Stimulated activated CD8-positive, alpha-beta memory T cell treated with anti-CD3 and anti-CD28 coated beads, Interleukin-15, amount 100 ng/mL, for 1 hour (primary cell): ENCODE measurements at regions not wholly inside any gene's neighbourhood (a gene's known extent, or its start where the extent isn't known, plus 50 kb on each side); places are given as distances from the start of the nearest gene placed in this dataset.
"Not testable (repeated sequence)": the region's sequence is repeated elsewhere in the genome, so short reads cannot be mapped to it uniquely, and the experiment has no call there.

ENCODE experiments used
- DNase-seq: peaks from one replicate; pipeline ENCODE4 v3.0.0-alpha.2; 2020; ENCODE audit warnings: low read depth

GRCh38 chr9:30815585-30815984, 1568.9 kb upstream of the ACO1 start:
- DNase-seq = no peak

- DNase-seq = no peak
Observed at GRCh38 chr9:30845136-30845535, 1539.3 kb upstream of the ACO1 start.

DNA sequence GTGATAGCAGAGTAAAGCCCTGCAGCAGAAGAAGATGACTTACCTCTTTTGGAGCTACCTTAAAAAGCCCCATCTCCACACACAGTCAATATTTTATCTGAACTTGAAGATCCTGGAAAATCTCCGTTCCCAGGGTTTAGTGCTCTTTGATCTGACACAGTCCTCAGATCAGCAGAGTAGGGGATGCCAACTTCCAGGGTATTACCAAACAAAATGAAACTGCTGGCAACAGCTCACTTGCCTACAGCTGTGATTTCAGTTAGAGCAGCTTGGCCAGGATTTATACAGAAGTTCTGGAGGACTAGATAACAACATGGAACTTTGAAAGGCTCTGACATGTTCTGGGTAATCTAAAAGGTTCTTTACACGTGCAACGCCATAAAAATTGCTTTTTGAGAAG, 1537.8 kb upstream of the ACO1 start:
- DNase-seq = no peak

DNA sequence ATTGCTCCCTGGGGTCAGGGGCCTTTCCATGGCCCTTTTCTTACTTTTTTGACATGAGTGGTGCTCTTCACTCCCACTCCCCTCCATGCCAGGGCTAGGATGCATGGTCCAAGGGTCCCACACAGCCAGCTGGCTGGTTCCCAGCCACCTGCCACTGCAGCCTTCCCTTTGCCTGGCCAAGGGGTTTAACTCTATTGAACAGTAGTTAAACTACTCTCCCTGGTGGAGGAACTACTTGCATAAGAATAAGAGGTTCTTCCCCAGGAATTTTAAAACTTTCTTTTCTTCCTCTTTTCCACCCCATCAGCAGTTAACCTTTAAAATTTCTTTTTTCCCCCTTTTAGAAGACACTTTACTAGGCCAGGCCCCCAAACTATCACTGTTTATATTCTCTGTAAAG, 1532.8 kb upstream of the ACO1 start:
- DNase-seq = no peak

- DNase-seq = no peak
Observed at GRCh38 chr9:30900706-30901105, 1483.7 kb upstream of the ACO1 start.

DNA sequence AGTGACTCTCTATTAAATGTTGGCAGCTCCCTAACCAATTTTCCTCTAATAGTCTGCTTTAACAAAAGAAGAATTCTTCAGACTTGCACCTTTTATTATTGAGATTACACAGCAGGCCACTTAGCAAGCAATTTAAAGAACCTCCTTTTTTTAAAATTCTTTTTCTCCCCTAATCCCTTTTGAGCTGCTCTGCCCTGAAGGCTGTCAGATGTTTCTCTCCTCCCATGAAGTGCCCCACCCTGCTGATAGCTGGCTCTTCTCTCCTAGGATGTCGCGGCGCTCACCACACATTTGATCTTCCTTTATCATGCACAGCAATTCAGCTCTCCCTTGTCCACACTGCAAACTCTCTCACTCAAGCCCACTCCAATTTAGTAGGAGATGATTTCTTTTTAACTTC, 1471.1 kb upstream of the ACO1 start:
- DNase-seq = no peak

DNA sequence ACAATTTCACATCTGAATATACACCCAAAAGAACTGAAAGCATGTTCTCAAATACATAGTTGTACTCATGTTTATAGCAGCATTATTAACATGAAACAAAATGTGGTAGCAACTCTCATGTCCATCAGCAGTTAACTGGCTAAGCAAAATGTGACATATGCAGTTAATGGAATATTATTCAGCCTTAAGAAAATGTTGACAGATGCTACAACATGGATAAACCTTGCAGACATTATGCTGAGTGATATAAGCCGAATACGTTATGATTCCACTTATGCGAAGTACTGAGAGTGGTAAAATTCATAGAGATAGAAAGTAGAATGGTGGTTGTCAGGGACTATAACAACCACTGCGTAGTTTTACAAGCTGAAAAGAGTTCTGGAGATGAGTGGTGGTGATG, 1469.0 kb upstream of the ACO1 start:
- no peak for DNase-seq

DNA sequence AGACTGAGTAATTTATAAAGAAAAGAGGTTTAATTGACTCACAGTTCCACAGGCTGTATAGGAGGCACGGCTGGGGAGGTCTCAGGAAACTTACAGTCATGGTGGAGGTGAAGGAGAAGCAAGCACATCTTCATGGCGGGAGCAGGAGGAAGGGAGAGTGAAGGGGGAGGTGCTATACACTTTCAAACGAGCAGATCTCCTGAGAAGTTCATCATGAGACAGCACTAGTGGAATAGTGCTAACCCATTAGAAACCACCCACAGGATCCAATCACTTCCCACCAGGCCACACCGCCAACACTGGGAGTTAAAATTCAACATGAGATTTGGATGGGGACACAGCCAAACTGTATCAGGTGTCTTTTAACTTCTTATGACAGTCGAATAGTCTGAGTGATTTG, 1459.3 kb upstream of the ACO1 start:
- DNase-seq = no peak

- DNase-seq = no peak
Observed at GRCh38 chr9:30925635-30926034, 1458.8 kb upstream of the ACO1 start.

DNA sequence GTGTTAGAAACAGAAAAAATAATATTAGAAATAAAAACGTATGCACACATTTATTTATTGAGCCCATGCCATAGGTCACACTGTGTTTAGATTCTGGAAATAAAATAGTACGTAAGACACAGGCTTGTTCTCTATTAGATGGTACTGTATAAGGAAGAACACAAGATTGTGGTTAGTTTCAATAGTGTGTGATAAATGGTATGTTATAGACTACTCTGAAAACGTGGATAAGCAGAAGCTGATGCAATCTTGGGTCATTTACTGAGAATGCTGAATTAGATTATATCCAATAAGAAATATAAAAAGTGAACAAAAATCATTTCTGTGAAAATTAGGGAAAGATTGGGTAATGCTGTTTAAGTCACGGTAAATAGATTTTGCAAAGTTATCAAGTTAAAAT, 1456.4 kb upstream of the ACO1 start:
- no peak for DNase-seq

DNA sequence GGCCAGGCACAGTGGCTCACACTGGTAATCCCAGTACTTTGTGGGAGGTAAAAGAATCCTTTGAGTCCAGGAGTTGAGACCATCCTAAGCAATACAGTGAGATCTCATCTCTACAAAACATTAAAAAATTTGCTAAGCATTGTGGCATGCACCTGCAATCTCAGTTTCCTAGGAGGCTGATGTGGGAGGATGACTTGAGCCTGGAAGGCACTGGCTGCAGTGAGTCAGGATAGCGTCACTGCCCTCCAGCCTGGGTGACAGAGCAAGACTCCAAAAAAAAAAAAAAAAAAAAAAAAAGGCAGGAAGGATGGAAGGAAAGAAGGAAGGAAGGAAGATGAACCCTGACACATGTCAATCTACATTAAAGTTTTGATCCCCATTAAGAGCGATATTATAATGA, 1452.2 kb upstream of the ACO1 start:
- no peak for DNase-seq

DNA sequence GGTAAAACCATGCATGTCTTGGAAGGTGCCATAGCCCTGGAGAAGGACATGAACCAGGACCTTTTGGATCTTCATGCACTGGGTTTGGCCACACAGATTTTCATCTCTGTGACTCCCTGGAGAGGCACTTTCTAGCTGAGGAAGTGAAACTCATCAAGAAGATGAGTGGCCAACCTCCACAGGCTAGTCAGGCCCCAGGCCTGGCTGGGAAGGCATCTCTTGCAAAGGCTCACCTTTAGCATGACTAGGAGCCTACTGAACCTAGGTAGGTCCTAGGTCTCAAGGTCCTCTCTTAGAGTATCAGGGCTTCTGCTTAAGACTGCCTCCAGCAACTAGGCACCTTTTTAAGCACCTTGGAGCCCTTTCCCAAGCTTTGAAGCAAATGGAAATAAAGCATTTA, 1448.7 kb upstream of the ACO1 start:
- no peak for DNase-seq

- no peak for DNase-seq
Observed at GRCh38 chr9:30937106-30937505, 1447.3 kb upstream of the ACO1 start.

DNA sequence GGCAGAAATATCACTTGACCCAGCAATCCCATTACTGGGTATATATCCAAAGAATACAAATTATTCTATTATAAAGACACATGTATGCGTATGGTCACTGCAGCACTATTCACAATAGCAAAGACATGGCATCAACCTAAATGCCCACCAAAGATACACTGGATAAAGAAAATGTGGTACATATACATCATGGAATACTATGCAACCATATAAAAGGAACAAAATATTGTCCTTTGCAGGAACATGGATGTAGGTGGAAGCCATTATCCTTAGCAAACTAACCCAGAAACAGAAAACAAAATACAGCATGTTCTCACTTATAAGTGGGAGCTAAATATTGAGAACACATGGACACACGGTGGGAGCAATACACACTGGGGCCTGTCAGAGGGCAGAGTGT, 1441.6 kb upstream of the ACO1 start:
- DNase-seq = not testable (repeated sequence)

GRCh38 chr9:30943446-30944224, 1440.8 kb upstream of the ACO1 start:
- DNase-seq = no peak

- no peak for DNase-seq
Observed at GRCh38 chr9:30944225-30944569, 1440.2 kb upstream of the ACO1 start.

DNA sequence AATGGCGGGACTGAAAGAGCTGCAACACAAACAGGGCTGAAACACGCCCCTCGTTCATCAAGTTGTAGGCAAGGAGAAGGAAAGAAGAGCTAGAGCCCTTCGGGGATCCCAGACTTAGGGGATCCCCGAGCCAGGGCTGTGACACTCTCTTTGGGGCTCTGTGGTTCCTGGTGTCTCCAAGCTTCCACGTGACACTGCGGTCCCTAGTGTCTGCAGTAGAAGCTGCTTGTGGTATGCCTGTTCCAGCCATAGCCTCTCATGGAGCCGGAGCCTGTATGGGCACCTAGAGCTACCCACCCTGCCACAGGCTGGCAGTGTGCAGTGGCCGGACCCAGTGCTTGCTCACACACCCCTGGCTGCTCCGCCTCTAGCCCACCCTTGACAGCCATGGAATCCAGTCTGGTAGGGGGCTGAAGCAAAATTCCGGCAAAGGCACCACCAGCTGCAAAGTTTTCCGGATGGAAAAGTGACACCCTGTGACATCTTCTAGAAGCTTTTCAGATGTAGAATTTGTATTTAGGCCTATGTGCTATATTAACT, 1439.6 kb upstream of the ACO1 start:
- DNase-seq = no peak

DNA sequence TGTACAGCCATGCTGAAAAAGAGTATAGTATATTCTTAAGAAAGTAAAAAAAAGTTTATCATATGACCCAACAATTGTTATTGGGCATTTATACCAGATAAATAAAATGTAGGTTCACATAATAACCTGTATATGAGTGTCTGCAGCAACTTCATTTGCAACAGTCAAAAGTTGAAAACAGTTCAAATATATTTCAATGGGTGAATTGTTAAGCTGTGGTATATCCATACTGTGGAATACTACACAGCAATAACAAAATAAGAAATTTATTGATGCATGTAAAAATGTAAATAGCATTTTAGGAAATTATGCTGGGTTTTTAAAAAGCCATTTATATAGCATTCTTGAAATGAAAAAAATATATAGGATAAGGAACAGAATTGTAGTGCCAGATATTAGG, 1420.1 kb upstream of the ACO1 start:
- no peak for DNase-seq

DNA sequence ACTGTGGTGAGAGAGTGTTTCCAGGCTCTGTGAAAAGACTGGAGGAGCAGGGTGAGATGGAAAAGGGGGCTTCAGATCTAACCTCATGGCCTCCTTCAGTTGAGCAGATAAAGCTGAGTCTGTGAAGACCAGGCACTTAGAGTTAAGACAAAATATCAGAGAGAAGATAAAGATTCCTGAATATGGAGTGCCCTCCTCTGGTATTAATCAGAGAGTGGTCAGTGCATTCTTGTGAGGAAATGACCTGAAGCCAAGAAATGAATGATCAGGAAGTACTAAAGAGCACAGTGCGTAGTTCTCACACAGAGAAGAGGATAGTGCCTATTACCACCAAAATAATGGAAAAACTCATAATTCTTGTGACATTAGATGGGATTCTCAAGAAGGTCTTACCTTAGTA, 1417.0 kb upstream of the ACO1 start:
- no peak for DNase-seq

GRCh38 chr9:30970186-30970585, 1414.3 kb upstream of the ACO1 start:
- no peak for DNase-seq

DNA sequence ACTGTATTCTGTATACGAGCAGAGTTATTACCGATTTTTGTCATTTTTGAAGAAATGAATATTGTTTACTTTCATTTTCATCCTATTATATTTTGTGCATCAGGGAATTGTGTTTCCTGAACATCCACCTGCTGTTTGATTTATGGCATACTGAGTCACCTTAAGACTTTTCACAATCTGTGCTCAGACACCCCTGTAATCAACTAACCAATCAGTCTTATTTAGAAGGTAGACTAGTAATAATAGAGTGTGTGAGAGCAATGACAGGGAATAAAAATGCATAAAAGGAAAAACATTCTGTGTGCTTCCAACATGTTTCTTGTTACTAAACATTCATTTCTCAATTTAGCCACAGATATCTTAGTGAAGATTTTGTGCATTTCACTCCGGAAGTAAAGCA, 1413.6 kb upstream of the ACO1 start:
- DNase-seq = no peak

- DNase-seq = no peak
Observed at GRCh38 chr9:30972654-30973053, 1411.8 kb upstream of the ACO1 start.

DNA sequence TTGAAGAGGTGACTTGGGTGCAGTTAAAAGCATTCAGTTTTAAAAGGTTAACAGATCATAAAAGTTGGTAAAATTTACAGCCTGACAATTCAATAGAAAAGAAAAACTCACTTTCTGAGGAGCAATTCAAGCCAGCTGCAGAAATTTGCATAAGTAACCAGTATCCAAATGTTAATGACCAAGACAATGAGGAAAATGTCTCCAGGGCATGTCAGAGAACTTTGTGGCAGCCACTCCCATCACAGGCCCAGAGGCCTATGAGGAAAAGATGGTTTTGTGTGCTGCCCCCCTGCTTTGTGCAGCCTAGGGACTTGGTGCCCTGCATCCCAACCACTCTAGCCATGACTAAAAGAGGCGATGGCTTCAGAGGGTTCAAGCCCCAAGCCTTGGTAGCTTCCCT, 1406.5 kb upstream of the ACO1 start:
- no peak for DNase-seq

- DNase-seq = no peak
Observed at GRCh38 chr9:30982301-30982700, 1402.1 kb upstream of the ACO1 start.
